ENCODE measurements at regions not wholly inside any gene's neighbourhood (a gene's known extent, or its start where the extent isn't known, plus 50 kb on each side); places are given as distances from the start of the nearest gene placed in this dataset.

DNA sequence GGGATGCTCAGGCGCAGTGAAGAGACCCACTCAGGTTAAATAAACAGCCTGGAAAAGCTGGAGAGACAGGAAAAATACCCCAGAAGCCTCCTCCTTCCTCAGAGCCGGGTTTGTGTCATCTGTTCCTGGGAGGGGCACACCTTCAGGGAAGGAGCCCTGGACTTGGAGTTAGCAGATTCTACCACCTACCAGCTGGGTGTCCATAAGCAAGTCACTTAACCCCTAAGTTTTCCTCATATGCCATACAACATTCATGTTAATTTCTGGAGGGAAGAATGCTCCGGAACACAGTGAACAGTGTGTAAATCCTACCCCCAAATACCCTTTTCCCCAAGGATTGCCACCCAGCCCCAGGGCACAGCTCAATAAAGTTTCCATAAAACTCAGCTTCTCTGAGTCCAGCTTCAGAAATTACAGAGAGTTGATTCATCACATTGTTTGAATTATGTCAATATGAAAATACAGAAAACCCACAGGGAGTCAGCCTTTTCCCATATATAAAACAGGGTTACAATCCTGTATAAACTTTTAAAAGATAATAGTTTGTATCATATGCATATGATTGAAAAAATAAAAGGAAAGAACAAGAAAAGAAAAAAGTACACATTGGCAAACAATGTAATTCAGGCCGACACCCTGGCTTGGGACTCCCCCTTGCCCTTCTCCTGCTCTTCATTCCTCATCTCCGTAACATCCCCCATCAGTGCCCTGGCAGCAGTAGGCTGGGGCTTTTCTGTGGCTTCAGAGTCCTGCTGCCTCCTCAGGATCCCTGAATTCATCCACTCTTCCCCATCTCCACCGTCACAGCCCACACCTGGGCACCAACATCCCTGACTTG is 291.8 kb upstream of the USP24 start:
- no CpG with 5 or more reads among the region's 6 CpGs for WGBS (ENCODE audit: extremely low coverage, insufficient read length, low lambda C conversion rate)
- H3K4me1 Mint-ChIP-seq: peaks cover 0 to 4% of the 10 kb centered on the region in 2 experiments; a peak in 1 of 4 replicates

More for the DNA sequence above, 291.8 kb upstream of the USP24 start:
- H3T11ph ChIP-seq (ENCODE audit: low read length): no peak overlapping the region
- H3K14ac ChIP-seq (ENCODE audit: insufficient read depth, low read length): no peak overlapping the region
- no peak overlapping the region for H3K56ac ChIP-seq (ENCODE audit: insufficient read length, low read depth, low read length)
- no peak overlapping the region for H2BK12ac ChIP-seq (ENCODE audit: insufficient read length, low read depth, low read length)
- H3K4ac ChIP-seq (ENCODE audit: low read depth, low read length): no peak overlapping the region
- H4K91ac ChIP-seq (ENCODE audit: insufficient read length, low read depth, low read length): no peak overlapping the region
- H3K79me2 ChIP-seq (ENCODE audit: insufficient read depth, low read length): no peaks in the 10 kb centered on the region
- no peak overlapping the region for H2AK5ac ChIP-seq (ENCODE audit: insufficient read length, low read length)
- H2BK15ac ChIP-seq (ENCODE audit: low read depth, low read length): no peak overlapping the region
- no peaks in the 10 kb centered on the region for H4K20me1 ChIP-seq (ENCODE audit: control insufficient read depth, insufficient read depth, insufficient read length)
- H3K4me1 ChIP-seq (ENCODE audit: insufficient read depth, low read length): no peaks in the 10 kb centered on the region
- Mint-ChIP-seq H3K9me3 (no peaks in the 10 kb centered on the region), H3K4me3 (no peak overlapping the region), H3K36me3 (ENCODE audit: insufficient read depth in 1 of 3, low read depth in 3 of 3) (no peaks in the 10 kb centered on the region), H3K27me3 (ENCODE audit: low read depth) (peaks cover 13% of the 10 kb centered on the region), H3K27ac (no peak overlapping the region)
- no peak for TF ChIP-seq CTCF (conservative IDR thresholded peaks at IDR 0.05)
- H3K27me3 ChIP-seq (ENCODE audit: insufficient read depth, low read length): no peaks in the 10 kb centered on the region
- no peak overlapping the region for H2BK5ac ChIP-seq (ENCODE audit: insufficient read length, low read length)
- no peak overlapping the region for H4K5ac ChIP-seq (ENCODE audit: insufficient read length, low read depth, low read length)
- no peak overlapping the region for H4K8ac ChIP-seq (replicated peaks; ENCODE audit: insufficient read length, low read depth, low read length)
- DNase-seq: no peak
- H3K9ac ChIP-seq (ENCODE audit: extremely low read depth, insufficient read length, low read length): no peak overlapping the region
- H3K79me1 ChIP-seq (ENCODE audit: insufficient read depth, low read depth, low read length, poor library complexity, severe bottlenecking): no peaks in the 10 kb centered on the region
- H3K18ac ChIP-seq (ENCODE audit: insufficient read length, low read depth, low read length): no peak overlapping the region
- H2AFZ ChIP-seq (ENCODE audit: low read length): no peak overlapping the region
- H2BK20ac ChIP-seq (ENCODE audit: low read depth, low read length, poor library complexity, severe bottlenecking): no peak overlapping the region
- H3K4me2 ChIP-seq (ENCODE audit: insufficient read depth, insufficient read length, low read length): no peak overlapping the region
- no peak overlapping the region for H3K27ac ChIP-seq (ENCODE audit: insufficient read length, low read depth, low read length)
- H3K23me2 ChIP-seq (ENCODE audit: insufficient read length, low read depth, low read length, poor library complexity, severe bottlenecking): no peaks in the 10 kb centered on the region
- no peak overlapping the region for H2BK120ac ChIP-seq (ENCODE audit: low read depth, low read length, poor library complexity, severe bottlenecking)
- H3K23ac ChIP-seq (ENCODE audit: insufficient read length, low read depth, low read length): no peak overlapping the region
- H3K9me3 ChIP-seq (ENCODE audit: control insufficient read depth, low read depth, low read length): no peaks in the 10 kb centered on the region

All from H9 (cell line).